Lung (tissue), 11 donors: ENCODE measurements at regions not wholly inside any gene's neighbourhood (a gene's known extent, or its start where the extent isn't known, plus 50 kb on each side); places are given as distances from the start of the nearest gene placed in this dataset.
A peak's percentile ranks its signal among the peaks of the same experiment; 100 is the strongest.

Experiments used
- ATAC-seq: fragments of 200-7000 bp; cut with Tn5 transposase; one replicate; pipeline ENCODE4 v1.9.1; 2020; ENCODE audit warnings: moderate number of reproducible peaks; ENCODE audit not compliant: insufficient read depth, low FRiP score
- DNase-seq, 3 donors: peaks; one replicate each; pipeline ENCODE4 v3.0.0-alpha.2; 2013 to 2017
- H3K27ac ChIP-seq, 2 donors: one replicate each; pipeline ENCODE4 v1.5.1; 2013; ENCODE audit warnings: mild to moderate bottlenecking in 2 of 2, moderate library complexity in 2 of 2, control low read depth in 1 of 2, inconsistent platforms in 1 of 2, low read depth in 1 of 2, low read length in 1 of 2
- H3K27me3 ChIP-seq, 3 donors: one replicate each; pipeline ENCODE4 v1.5.1; 2013; ENCODE audit warnings: low read length in 2 of 3; ENCODE audit not compliant: control insufficient read depth in 3 of 3, insufficient read depth in 3 of 3
- H3K36me3 ChIP-seq, 4 donors: one replicate each; pipeline ENCODE4 v1.5.1; 2013; ENCODE audit warnings: low read length in 4 of 4, mild to moderate bottlenecking in 1 of 4, moderate library complexity in 1 of 4; ENCODE audit not compliant: control insufficient read depth in 4 of 4, insufficient read depth in 4 of 4
- H3K4me1 ChIP-seq, 5 donors: one replicate each; pipeline ENCODE4 v1.5.1; 2013; ENCODE audit warnings: low read length in 5 of 5, mild to moderate bottlenecking in 2 of 5, moderate library complexity in 1 of 5; ENCODE audit not compliant: control insufficient read depth in 5 of 5, insufficient read depth in 5 of 5
- H3K4me3 ChIP-seq: one replicate; pipeline ENCODE4 v1.5.1; 2013; ENCODE audit warnings: mild to moderate bottlenecking, control low read depth, moderate library complexity
- H3K9ac ChIP-seq, 2 donors: one replicate each; pipeline ENCODE4 v1.5.1; 2013; ENCODE audit warnings: low read length in 2 of 2, control low read depth in 1 of 2; ENCODE audit not compliant: insufficient read depth in 1 of 2
- H3K9me3 ChIP-seq, 4 donors: one replicate each; pipeline ENCODE4 v1.5.1; 2013; ENCODE audit warnings: low read length in 3 of 4, mild to moderate bottlenecking in 1 of 4, moderate library complexity in 1 of 4; ENCODE audit not compliant: control insufficient read depth in 4 of 4, insufficient read depth in 3 of 4
- CTCF ChIP-seq: IDR thresholded peaks from 2 replicates; pipeline ENCODE4 v1.5.1; 2012; ENCODE audit warnings: mild to moderate bottlenecking; ENCODE audit errors: control extremely low read depth, extremely low read depth
- WGBS, 2 donors: extraction: QIAGEN DNeasy Blood & Tissue Kit; methylation state at CpG; one replicate each; pipeline ENCODE4 v1.1.7; 2013; 5-methylcytosine and 5-hydroxymethylcytosine counted together
- donor health status: control.
- donor health status: control.
- donor health status: Bipolar disorder and iron deficiency.
- donor health status: healthy.
- donor health status: DM: yes; HTN: yes; CAD: no.

GRCh38 chr5:6256901-6257300 is 121.4 kb downstream of the MED10 start:
- Histone ChIP-seq H3K9me3 (no peaks in the 10 kb centered on the region), H3K4me3 (no peak overlapping the region), H3K9ac (no peak overlapping the region), H3K36me3 (no peaks in the 10 kb centered on the region), H3K27me3 (no peaks in the 10 kb centered on the region), H3K27ac (no peak overlapping the region), H3K4me1 (no peaks in the 10 kb centered on the region)
- DNase-seq (no peak), ATAC-seq (no peak)
- no peak for TF ChIP-seq CTCF
- WGBS, 2 donors, result 50 to 64% methylated on average over 3 of the region's 3 CpGs

GRCh38 chr5:6255956-6256355 is 122.4 kb downstream of the MED10 start:
- ATAC-seq, result no peak
- Histone ChIP-seq H3K27me3 (no peaks in the 10 kb centered on the region), H3K36me3 (no peaks in the 10 kb centered on the region), H3K4me3 (no peak overlapping the region), H3K9me3 (peaks cover 0 to 2% (median 0%) of the 10 kb centered on the region in 4 donors), H3K4me1 (no peaks in the 10 kb centered on the region), H3K27ac (no peak overlapping the region), H3K9ac (no peak overlapping the region)
- WGBS, 2 donors, result 16 to 44% methylated on average over 2 of the region's 2 CpGs
- DNase-seq, result no peak
- no peak for TF ChIP-seq CTCF

GRCh38 chr5:6253846-6254245 is 124.5 kb downstream of the MED10 start:
- Histone ChIP-seq H3K27ac (no peak overlapping the region), H3K36me3 (no peaks in the 10 kb centered on the region), H3K4me1 (no peaks in the 10 kb centered on the region), H3K27me3 (no peaks in the 10 kb centered on the region), H3K4me3 (no peak overlapping the region), H3K9me3 (peaks cover 0 to 7% (median 1%) of the 10 kb centered on the region in 4 donors), H3K9ac (no peak overlapping the region)
- WGBS, 2 donors, result 65 to 84% methylated on average over 3 of the region's 3 CpGs
- no peak for TF ChIP-seq CTCF
- ATAC-seq, result no peak
- no peak for DNase-seq

GRCh38 chr5:6253281-6253680 is 125.1 kb downstream of the MED10 start:
- no peaks in the 10 kb centered on the region for H3K4me1 ChIP-seq
- no peaks in the 10 kb centered on the region for H3K27me3 ChIP-seq
- ATAC-seq, result peak; percentile 19
- no peak overlapping the region for H3K4me3 ChIP-seq
- peaks cover 0 to 7% (median 1%) of the 10 kb centered on the region in 4 donors for H3K9me3 ChIP-seq
- no peaks in the 10 kb centered on the region for H3K36me3 ChIP-seq
- TF ChIP-seq CTCF, result no peak
- no peak for DNase-seq
- WGBS, 2 donors, result 63 to 73% methylated on average over 5 of the region's 5 CpGs
- H3K9ac ChIP-seq, result no peak overlapping the region
- no peak overlapping the region for H3K27ac ChIP-seq
